ENCODE measurements at regions not wholly inside any gene's neighbourhood (a gene's known extent, or its start where the extent isn't known, plus 50 kb on each side); places are given as distances from the start of the nearest gene placed in this dataset.
"Not testable (repeated sequence)": the region's sequence is repeated elsewhere in the genome, so short reads cannot be mapped to it uniquely, and the experiment has no call there.

DNA sequence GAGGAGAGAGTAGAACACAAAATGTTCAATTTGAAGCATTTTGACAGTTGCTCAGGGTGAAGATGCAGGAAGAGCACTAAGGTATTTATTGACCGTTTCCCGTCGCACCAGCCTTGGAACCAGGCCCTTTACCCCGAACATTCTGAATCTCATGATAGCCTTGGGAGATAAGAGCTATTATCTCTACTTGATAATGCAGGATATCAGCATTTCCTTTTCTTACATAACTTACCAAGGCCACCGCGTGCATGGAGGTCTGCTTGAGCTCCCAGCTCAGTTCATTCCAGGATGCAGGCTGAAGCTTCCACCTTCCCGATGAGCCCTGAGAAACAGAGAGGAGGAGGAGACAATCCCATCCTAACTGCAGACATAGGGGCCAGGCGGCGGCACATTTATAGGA, 324.2 kb upstream of the COBL start:
- DNase-seq: no peak

GRCh38 chr7:51639661-51640334, 323.2 kb upstream of the COBL start:
- no peak for DNase-seq

GRCh38 chr7:51636503-51636902, 319.9 kb upstream of the COBL start:
- no peak for DNase-seq

DNA sequence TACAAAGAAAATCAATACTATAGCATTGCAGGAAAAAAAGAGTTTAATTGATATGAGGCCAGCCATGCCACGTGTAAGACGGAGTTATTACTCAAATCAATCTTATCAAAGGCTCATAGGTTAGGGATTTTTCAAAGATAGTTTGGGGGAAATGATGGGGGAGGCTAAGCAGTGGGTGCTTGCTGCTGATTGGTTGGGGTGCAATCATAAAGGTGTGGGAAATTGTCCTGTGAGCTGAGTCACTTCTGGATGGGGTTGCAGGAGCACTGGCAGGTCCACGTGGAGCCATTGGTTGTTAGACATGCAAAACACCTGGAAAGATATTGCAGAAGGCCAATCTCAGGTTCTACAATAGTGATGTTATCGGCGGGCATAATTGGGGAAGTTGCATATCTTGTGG, 319.2 kb upstream of the COBL start:
- no peak for DNase-seq

DNA sequence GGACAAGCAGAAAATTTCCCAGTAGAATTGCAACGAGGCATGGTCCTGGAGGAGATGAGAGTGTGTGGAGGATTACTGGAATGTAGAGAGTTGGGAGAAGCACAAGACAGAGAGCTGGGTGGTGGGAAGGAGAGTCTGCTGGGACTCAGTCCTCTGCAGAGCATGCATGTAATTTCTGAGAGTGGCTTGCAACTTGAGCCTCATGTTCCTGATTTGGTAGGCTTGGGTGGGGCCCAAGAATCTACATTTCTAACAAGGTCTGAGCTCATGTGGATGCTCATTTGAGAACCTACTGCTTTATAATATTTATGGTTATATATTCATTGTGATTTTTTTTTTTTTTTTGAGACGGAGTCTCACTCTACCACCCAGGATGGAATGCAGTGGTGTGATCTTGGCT, 317.9 kb upstream of the COBL start:
- no peak for DNase-seq

DNA sequence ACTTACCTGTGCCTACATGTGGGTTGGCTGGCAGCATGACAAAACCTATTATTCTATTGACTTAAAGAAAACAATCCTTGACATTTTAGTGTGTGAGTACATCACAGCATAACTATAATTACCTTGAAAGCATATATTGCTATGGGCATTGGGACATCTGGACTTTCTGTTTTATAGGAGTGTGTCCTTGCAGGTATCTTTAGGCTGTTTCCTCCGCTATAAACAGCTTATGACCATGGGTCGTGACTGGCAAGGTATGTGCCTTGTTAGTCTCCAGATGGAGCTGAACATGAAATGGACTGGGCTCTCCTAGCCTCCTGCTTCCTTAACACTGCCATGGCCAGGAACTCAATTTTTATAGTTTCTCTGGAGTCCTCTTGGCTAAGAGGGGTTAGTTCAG, 317.4 kb upstream of the COBL start:
- no peak for DNase-seq

DNA sequence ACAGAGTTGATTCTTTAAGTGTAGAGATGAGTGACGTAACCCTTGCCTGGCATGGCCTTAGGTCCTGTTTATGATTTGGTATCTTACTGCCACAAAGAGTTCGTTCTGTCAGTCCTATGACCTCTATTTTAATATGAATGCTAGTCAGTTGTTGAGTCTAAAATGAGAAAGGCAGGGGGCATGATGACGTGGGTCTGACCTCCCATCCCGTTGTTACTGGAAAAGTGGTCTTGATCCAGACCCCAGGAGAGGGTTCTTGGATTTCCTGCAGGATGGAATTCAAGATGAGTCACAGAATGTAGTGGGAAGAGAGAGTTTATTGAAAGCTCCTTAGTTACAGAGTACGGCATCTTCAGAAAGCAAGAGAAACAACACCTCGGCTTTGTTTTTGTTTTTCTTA, 317.0 kb upstream of the COBL start:
- DNase-seq: no peak

GRCh38 chr7:51633006-51633405, 316.4 kb upstream of the COBL start:
- no peak for DNase-seq

- no peak for DNase-seq
These were observed 314.3 kb upstream of the COBL start for GRCh38 chr7:51630933-51631332.

GRCh38 chr7:51629206-51629605, 312.6 kb upstream of the COBL start:
- DNase-seq: no peak

GRCh38 chr7:51621956-51622355, 305.3 kb upstream of the COBL start:
- DNase-seq: no peak

DNA sequence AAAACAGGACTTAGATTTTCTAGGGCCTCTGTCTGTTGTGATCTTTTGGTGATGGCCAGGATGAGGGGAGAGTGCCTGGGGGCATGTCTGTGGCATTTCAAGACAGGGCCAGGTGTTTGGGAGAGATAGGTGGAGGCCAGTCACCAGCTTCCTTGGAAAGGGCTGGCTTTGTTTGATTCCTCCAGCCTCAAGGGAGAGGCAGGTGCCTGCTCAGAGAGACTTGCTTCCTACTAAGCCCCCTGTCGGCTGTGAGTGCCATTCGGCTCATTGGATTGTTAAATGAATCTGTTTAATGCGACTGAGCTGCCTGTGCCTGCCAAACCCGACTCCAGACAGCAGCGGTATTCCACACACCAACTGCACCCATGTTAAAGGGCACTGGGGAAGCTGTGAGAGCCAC, 304.1 kb upstream of the COBL start:
- no peak for DNase-seq

DNA sequence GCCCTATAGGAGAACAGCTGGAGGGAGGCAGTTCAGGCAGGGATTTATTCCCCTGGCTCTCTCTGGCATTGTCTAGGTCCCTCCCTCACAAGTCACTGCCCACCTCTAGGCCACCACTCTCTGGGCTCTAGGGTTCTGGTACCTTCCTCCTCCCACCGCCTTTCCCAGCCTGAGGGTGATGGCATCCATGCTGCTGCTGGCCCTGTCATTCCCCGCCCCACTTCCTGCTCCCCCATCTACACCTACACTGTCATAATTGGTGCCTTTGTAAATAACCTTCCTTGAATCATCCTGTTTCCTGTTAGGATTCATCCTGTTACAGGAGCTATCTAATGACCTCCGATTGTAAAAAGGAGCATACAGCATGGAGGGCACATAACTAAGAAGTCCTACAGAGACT, 303.3 kb upstream of the COBL start:
- no peak for DNase-seq

GRCh38 chr7:51617686-51618085, 301.1 kb upstream of the COBL start:
- no peak for DNase-seq

DNA sequence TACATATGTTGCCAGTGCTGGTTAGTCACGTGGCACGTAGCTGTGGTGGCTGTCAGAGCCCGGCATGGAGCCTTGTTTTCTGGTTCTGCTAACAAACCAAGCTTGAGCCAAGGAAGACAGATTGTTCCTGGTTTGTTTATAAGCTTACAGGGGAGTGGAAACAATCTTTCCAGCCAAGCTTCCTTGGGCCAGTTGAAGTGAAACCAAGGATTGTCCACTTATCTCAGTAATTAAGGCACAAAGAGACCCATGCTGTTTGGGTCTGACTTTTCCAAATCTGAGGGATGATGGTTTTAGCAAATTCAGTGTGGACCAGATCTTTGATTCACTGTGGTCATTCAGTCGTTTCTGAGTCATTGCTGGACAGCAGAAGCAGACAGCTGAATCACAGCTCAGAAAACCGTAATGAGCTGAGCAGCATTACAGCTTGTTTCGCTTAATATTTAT, 297.3 kb upstream of the COBL start:
- no peak for DNase-seq

GRCh38 chr7:51611937-51612336, 295.3 kb upstream of the COBL start:
- DNase-seq: no peak

DNA sequence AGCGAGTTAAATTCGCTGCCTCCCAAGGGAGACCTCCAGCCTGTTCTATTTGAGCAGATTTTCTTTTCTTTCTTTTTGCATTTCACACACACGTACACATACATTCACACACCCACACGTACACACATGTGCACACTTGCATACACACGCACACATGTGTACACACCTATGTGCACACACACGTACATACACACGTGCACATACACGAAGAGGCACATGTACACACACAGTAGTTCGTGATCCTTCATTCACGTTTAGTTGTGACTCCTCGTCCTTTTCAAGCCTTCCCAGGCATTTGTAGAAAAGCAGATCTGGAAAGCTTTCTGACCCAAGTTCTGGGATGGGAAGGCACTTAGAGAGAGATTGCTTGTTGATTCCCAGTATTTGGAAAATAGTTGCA, 290.8 kb upstream of the COBL start:
- no peak for DNase-seq

GRCh38 chr7:51606601-51607154, 290.1 kb upstream of the COBL start:
- DNase-seq: no peak

GRCh38 chr7:51602376-51602775, 285.8 kb upstream of the COBL start:
- DNase-seq: no peak

- DNase-seq: no peak
These were observed 284.9 kb upstream of the COBL start for GRCh38 chr7:51601461-51601860.

GRCh38 chr7:51599935-51600334, 283.3 kb upstream of the COBL start:
- not testable (repeated sequence) for DNase-seq

DNA sequence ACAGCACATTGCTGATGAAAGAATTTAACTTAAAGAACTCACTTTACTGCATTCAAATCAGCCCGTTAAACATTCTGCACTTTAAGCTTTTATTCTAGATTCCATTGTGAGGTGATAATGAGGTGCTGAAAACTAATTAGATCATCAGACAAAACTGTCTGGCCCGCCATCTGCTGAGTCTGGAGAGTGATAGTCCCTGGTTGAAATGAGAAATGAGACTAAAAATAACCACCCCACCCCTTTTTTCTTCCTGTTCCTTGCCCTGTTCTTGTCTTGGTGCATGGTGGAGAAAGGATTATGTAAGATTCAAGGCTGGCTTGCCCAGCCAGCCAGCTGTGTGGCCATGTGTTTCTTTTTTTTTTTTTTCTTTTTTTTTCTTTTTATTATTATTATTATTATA, 277.0 kb upstream of the COBL start:
- no peak for DNase-seq

DNA sequence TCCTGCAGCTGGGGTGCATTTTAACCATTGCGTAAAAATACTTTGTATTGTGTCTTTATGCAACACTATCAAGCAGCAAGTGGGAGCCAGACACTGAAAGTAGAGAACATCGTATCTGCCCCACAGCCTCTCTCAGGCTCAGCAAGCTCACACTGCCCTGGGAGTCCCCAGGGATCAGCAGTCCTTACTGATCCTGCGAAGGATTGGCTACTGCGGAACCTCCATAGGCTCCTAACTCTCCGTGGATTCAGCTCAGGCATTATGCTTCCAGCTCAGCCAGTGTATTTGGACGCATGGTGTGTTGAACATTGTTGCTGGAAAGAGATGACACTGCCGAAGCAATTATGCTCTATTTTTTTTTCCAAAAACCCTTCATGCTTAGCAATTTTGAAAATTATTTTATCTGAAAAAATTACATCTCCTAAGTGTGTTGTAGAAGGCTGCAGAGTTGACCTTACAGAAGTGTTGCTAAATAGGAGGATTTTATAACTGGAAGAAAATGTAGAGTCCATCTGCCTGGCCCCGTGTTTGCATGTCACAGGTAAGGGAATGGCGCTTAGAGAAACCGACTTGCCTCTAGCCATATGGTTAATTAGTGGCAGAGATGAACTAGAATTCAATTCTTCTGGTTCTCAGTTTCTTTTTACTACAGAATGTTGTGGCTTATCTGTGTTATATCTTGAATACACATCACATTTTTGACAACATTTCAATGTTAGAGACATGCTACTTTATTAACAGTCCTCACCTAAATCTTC, 276.4 kb upstream of the COBL start:
- DNase-seq: no peak

DNA sequence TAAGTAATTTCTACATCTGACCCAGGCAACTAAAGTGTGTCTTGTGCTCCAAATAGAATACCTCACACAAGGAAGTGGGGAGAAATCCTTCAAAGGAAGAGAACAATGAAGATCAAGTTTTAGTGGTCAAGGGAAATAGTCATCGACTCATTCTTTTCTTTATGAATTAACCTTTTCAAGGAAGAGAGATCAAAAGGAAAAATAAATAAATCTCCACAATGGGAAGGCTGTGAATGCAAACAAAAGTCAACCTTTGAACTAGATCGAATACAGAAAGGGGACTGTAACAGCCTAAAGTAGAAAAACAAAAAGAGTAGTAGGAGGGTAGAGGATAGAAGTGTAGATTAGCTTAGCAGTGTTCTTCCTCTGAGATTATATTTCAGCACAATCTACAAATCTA, 274.6 kb upstream of the COBL start:
- DNase-seq: no peak

GRCh38 chr7:51590746-51591145, 274.1 kb upstream of the COBL start:
- no peak for DNase-seq
